Muscle of leg (tissue), 3 donors: ENCODE measurements at regions not wholly inside any gene's neighbourhood (a gene's known extent, or its start where the extent isn't known, plus 50 kb on each side); places are given as distances from the start of the nearest gene placed in this dataset.
"Not testable (repeated sequence)": the region's sequence is repeated elsewhere in the genome, so short reads cannot be mapped to it uniquely, and the experiment has no call there.

ENCODE experiments used
- DNase-seq: peaks from one replicate; pipeline ENCODE4 v3.0.0; 2013
- H3K27ac ChIP-seq: one replicate; pipeline ENCODE4 v1.5.1; 2013; ENCODE audit warnings: mild to moderate bottlenecking, low read length, control low read depth
- H3K27me3 ChIP-seq: one replicate; pipeline ENCODE4 v1.6.1; 2013; ENCODE audit warnings: low read length; ENCODE audit not compliant: control insufficient read depth, insufficient read depth
- H3K36me3 ChIP-seq: one replicate; pipeline ENCODE4 v1.6.1; 2013; ENCODE audit warnings: low read length; ENCODE audit not compliant: control insufficient read depth, insufficient read depth
- H3K4me1 ChIP-seq: one replicate; pipeline ENCODE4 v1.6.1; 2013; ENCODE audit warnings: low read length; ENCODE audit not compliant: control insufficient read depth, insufficient read depth
- H3K4me3 ChIP-seq: one replicate; pipeline ENCODE4 v1.5.1; 2013; ENCODE audit warnings: low read length, control low read depth
- H3K9me3 ChIP-seq: replicated peaks from 2 replicates; pipeline ENCODE4 v1.6.1; 2013; ENCODE audit warnings: low read depth, low read length; ENCODE audit not compliant: control insufficient read depth
- WGBS: methylation state at CpG from one replicate; pipeline ENCODE4 v1.1.5; 2013; ENCODE audit warnings: missing lambda C conversion rate; ENCODE audit not compliant: insufficient coverage; 5-methylcytosine and 5-hydroxymethylcytosine counted together

DNA sequence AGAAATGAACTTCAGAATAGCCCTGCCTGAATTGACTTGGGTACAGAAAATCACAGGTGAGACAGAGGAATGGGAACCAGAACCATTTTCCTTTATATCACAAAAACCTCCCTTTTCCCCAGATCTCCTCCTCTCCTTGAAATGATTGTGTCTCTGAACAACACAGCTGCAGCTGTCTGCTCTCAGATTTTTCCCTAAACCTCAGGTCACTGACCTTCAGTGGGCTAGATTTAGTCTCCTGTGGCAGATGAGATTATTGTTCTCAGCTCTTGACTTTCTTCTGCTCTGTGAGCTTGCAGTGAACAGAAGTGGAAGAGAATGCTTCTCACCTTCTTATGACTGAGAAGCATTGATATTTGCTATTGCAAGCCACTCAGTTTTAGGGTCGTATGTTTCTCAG lies 92.3 kb upstream of the FAM20A start:
- Histone ChIP-seq H3K4me3 (no peak overlapping the region), H3K27ac (no peak overlapping the region), H3K36me3 (no peaks in the 10 kb centered on the region), H3K4me1 (peaks cover 4% of the 10 kb centered on the region), H3K27me3 (no peaks in the 10 kb centered on the region), H3K9me3 (no peaks in the 10 kb centered on the region)
- no peak for DNase-seq
- WGBS = no CpG with 5 or more reads among the region's 1 CpG

DNA sequence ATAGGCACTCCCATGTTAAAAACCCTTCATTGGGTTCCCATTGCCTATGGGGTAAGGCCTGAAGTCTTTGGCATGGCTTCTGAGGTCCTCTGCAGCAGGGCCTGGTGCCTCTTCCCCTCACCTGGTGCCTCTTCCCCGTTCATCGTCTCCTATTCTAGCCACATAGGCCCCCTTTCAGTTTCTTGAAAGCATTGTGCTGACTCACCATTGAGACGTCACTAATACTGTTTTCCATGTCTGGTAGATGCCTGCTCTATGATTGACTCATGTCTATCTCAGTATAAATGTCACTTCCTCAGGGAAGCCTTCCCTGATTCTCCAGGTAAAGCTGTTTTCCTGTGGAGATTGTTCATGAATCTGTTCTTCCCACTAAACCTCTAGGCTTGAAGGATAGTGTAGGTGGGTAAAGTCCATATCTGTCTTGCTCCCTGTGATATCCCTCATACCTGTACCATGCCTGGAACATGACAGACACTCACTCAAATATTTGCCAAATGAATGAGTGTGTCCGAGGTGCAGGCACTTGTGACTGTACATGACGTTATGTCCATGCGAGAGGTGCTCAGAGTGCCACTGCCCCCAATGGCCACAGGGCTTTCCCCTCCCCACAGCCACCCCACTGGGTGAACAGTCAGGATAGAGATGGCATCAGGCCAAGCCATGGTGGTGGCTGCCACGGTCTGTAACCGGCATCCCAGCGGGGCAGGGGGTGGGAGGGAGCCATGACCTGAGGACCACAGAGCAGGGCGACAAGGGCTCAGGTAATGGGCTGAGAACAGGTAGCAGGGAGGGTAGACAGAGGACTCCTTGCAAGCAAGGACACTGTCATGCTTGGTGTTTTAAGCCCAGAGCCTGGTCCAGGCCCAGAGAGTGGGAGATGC lies 85.2 kb upstream of the FAM20A start:
- Histone ChIP-seq H3K9me3 (no peaks in the 10 kb centered on the region), H3K4me3 (no peak overlapping the region), H3K4me1 (peaks cover 9% of the 10 kb centered on the region), H3K27me3 (no peaks in the 10 kb centered on the region), H3K36me3 (no peaks in the 10 kb centered on the region), H3K27ac (no peak overlapping the region)
- no peak for DNase-seq
- WGBS = 96% methylated on average over 7 of the region's 10 CpGs

DNA sequence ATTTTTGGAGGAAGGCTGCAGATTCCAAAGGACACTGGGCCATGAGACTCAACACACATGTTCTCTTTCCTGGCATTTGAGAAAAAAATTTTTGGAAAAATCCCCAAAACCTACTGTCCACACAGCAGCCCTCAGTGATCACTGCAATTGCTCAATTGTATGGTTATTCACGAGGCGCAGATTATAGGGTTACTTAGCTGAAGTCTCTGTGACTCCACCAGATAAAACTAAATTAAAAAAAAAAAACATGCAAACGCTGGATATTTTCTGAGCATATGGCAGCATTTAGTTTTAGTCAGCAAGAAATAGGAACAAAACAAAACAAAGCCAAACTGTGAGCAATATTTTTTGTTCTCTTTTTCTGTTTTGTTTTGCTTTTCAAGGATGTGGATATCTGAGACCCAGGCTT lies 83.8 kb upstream of the FAM20A start:
- WGBS = no CpG with 5 or more reads among the region's 3 CpGs
- Histone ChIP-seq H3K27me3 (no peaks in the 10 kb centered on the region), H3K9me3 (no peaks in the 10 kb centered on the region), H3K27ac (peak overlapping the region; percentile 62), H3K36me3 (no peaks in the 10 kb centered on the region), H3K4me3 (no peak overlapping the region), H3K4me1 (peaks cover 9% of the 10 kb centered on the region)
- peak; percentile 93 for DNase-seq

DNA sequence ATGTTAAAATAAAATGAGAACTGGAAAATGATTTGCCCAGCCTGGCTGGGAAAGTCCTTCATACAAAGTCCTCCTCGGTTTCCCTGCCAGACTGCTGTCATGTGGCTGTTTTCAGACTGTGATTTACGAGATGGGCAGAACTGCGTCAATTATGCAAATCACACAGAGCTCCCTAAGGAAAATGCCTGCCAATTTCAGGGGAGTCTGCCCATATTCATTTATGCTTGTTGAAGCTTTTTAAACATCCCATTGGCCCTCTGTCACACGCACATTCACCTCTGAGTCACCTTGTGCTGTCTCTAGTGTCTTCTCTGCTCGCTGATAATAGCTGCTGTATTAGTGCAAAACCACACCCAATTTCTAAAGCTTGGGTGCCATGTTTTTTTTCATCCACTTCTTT lies 81.7 kb upstream of the FAM20A start:
- no peak overlapping the region for H3K4me3 ChIP-seq
- H3K4me1 ChIP-seq = peaks cover 9% of the 10 kb centered on the region
- 92% methylated on average over 4 of the region's 5 CpGs for WGBS
- DNase-seq = no peak
- no peaks in the 10 kb centered on the region for H3K9me3 ChIP-seq
- no peaks in the 10 kb centered on the region for H3K36me3 ChIP-seq
- H3K27me3 ChIP-seq = no peaks in the 10 kb centered on the region
- H3K27ac ChIP-seq = no peak overlapping the region

DNA sequence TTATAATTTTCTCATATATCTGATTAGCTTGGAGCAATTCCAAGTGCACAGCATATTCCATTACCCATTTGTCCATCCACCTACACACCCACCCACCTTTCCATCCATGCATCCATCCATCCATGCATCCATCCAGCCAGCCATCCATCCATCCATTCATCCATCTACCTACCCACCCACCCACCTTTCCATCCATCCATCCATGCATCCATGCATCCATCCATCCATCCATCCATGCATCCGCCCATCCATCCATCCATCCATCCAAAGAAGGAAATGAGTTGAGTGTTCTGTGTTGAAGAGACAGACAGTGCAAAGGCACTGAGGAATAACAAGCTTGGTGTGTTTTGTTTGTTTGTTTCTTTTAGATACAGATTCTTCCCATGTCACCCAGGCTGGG lies 78.7 kb upstream of the FAM20A start:
- H3K36me3 ChIP-seq = no peaks in the 10 kb centered on the region
- DNase-seq = no peak
- no peaks in the 10 kb centered on the region for H3K27me3 ChIP-seq
- H3K9me3 ChIP-seq = no peaks in the 10 kb centered on the region
- no peak overlapping the region for H3K27ac ChIP-seq
- no CpG with 5 or more reads among the region's 1 CpG for WGBS
- H3K4me3 ChIP-seq = no peak overlapping the region
- H3K4me1 ChIP-seq = peaks cover 10% of the 10 kb centered on the region

DNA sequence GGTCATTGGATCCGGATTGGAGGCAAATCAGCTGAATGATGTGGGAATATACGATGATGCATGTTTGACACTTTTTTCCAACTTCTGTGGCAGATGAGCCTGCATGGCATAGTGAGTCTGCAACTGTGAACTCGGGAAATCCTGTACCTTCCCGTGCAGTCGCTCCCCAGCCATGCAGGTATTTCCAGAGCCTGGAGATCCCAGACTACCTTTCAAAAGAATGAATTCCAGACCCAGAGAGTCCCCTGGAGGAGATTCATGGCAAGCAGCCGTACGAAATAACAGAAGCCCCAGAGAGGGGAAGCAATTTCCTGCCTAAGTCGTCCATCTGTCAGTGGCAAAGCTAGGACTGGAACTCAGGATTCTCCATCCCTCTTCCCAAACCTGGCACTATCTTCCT lies 75.7 kb upstream of the FAM20A start:
- 38% methylated on average over 6 of the region's 8 CpGs for WGBS
- H3K4me3 ChIP-seq = no peak overlapping the region
- no peaks in the 10 kb centered on the region for H3K27me3 ChIP-seq
- no peaks in the 10 kb centered on the region for H3K36me3 ChIP-seq
- no peaks in the 10 kb centered on the region for H3K9me3 ChIP-seq
- no peak for DNase-seq
- H3K4me1 ChIP-seq = peaks cover 5% of the 10 kb centered on the region
- H3K27ac ChIP-seq = no peak overlapping the region

DNA sequence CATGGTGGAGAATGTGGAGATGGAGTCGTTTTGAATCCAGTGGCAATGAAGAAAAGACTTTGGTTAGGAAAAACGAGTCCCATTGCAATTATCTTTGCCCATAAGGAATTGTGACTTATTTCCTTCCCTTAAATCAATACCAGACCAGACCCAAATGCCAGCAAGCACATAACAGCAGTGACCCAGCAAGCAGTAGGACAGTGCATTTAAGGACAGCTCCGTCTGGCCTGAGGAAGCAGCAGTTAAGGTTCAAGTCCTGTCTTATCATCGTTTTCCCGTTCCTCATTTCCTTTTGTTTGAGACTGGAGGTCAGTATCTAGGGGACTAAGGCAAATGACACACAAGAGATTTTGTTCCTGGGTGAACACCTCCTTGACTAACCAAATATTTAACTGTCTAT lies 74.6 kb upstream of the FAM20A start:
- no peak overlapping the region for H3K4me3 ChIP-seq
- no peak for DNase-seq
- no CpG with 5 or more reads among the region's 5 CpGs for WGBS
- no peaks in the 10 kb centered on the region for H3K27me3 ChIP-seq
- H3K9me3 ChIP-seq = no peaks in the 10 kb centered on the region
- H3K27ac ChIP-seq = no peak overlapping the region
- no peaks in the 10 kb centered on the region for H3K36me3 ChIP-seq
- H3K4me1 ChIP-seq = peaks cover 5% of the 10 kb centered on the region

DNA sequence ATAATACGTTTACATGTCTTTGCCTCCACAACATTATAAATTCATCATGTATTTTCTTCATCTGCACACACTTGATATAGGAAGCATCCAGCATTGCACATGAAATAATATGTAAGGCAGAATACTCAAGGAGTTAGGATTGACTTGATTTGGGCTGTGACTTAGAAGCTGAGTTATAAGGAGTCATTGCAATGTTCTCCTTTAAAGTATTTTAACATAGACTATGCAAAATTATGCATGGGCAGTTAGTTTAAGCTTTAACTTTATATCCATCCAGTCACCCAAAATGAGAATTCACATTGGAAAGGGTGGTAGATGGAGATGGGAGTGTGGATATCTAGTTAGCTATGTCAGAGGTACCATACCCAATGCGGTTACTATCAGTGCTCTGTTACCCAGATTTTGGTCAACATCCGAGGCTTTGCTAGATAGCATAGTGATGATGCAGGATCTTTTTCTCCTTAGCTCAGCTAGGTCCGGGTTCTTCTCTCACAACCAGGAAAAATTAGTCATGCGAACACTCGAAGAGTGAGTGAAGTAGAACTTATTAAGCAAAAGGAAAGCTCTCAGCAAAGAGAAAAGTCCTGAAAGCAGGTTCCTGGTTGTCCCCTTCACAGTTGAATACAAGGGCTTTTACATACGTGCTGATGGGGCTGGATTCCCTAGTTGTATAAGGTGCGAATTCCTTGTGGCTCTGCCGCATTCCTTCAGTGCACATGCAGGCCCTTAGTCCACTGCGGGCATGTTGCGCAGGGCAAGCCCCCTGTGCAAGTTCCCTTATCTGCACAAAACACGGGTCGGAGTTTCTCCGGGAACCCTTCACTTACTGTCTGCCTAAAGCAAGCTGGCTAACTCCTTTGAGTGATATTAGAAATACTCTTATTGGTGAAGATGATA lies 73.1 kb upstream of the FAM20A start:
- DNase-seq = no peak
- Histone ChIP-seq H3K27ac (no peak overlapping the region), H3K4me3 (no peak overlapping the region), H3K4me1 (peaks cover 5% of the 10 kb centered on the region), H3K36me3 (no peaks in the 10 kb centered on the region), H3K9me3 (no peaks in the 10 kb centered on the region), H3K27me3 (peaks cover 2% of the 10 kb centered on the region)
- 93% methylated on average over 3 of the region's 14 CpGs for WGBS

DNA sequence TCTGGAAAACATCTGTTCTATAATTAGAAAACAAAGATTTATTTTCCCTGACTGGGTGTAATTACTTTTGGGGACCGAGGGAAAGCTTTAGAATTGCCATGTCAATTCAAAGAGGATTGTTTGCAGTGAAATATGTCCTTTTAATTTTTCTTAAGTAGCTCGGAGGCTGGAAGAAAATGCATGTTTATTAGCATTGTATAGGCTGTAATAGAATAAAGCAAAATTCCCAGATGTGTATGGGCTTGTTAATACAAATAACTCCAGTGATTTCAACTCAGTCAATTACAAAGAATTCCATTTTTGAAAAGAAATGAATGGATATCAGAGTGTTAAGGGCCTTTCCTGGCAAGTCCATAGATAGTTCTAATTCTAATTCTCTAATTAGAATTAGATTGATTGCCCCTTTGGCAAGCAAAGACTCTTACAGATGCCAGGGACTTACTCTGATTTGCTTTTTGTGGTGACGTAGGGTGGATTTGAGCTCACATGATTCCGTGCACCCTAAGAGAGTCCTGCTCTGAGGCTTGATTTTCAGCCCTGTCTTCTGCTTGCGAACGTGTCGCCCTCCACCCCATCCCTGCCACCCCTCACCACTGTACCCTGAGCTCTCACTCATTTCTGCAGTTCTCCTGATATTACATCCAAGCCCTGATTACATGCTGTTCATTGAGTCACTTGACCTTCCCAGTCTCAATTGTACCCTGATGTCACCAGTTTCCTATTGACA lies 70.0 kb upstream of the FAM20A start:
- no peak overlapping the region for H3K27ac ChIP-seq
- DNase-seq = no peak
- H3K4me1 ChIP-seq = no peaks in the 10 kb centered on the region
- peaks cover 6% of the 10 kb centered on the region for H3K27me3 ChIP-seq
- no peak overlapping the region for H3K4me3 ChIP-seq
- WGBS = 77% methylated on average over 5 of the region's 7 CpGs
- no peaks in the 10 kb centered on the region for H3K36me3 ChIP-seq
- no peaks in the 10 kb centered on the region for H3K9me3 ChIP-seq

DNA sequence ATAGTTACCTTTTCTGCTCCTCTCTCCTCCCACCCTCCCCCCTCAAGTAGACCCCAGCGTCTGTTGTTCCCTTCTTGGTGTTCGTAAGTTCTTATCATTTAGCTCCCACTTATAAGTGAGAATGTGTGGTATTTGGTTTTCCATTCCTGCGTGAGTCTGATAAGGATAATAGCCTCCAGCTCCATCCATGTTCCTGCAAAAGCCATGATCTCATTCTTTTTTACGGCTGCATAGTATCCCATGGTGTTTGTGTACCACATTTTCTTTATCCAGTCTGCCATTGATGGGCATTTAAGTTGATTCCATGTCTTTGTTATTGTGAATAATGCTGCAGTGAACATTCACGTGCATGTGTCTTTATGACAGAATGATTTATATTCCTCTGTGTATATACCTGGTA lies 65.3 kb upstream of the FAM20A start:
- H3K9me3 ChIP-seq, DNase-seq, H3K27me3 ChIP-seq, H3K4me3 ChIP-seq, H3K36me3 ChIP-seq, H3K27ac ChIP-seq, H3K4me1 ChIP-seq: not testable (repeated sequence)
- 100% methylated on average over 1 of the region's 5 CpGs for WGBS
